Ishikawa (cell line): ENCODE measurements at regions not wholly inside any gene's neighbourhood (a gene's known extent, or its start where the extent isn't known, plus 50 kb on each side); places are given as distances from the start of the nearest gene placed in this dataset.

ENCODE experiments used
- EP300 ChIP-seq: IDR thresholded peaks from 2 replicates; pipeline ENCODE4 v1.6.1; 2012; ENCODE audit warnings: borderline replicate concordance
- TF ChIP-seq, protein P1 (sequence below): IDR thresholded peaks from 2 replicates; pipeline ENCODE4 v1.6.1; 2012

DNA sequence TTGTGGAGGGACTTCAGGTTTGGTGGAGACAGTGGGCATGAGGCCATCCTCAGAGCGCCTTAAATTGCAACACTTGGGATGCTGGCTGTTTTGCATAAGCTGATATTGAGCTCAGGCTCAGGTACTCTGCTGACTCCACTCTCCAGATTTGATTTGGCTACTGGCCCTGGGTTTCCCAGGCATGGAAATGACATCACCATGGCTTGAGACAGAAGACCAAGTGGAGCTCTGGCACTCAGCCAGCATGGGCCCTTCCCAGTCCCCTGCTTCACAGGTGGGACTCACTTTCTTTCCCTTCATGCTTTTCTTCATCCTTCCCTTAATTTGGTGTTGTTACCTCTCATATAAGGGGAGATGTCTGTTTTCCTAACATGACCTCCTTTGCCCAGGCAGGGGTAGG lies 72.0 kb upstream of the IL12B start:
- TF ChIP-seq, protein P1, sequence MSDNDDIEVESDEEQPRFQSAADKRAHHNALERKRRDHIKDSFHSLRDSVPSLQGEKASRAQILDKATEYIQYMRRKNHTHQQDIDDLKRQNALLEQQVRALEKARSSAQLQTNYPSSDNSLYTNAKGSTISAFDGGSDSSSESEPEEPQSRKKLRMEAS: no peak
- no peak for TF ChIP-seq EP300
